MG63 (cell line): ENCODE measurements at regions not wholly inside any gene's neighbourhood (a gene's known extent, or its start where the extent isn't known, plus 50 kb on each side); places are given as distances from the start of the nearest gene placed in this dataset.
"Not testable (repeated sequence)": the region's sequence is repeated elsewhere in the genome, so short reads cannot be mapped to it uniquely, and the experiment has no call there.

Source experiments
- DNase-seq: peaks from one replicate; pipeline ENCODE4 v3.0.0-alpha.2; 2020
- H3K27me3 ChIP-seq: fragments of 250-450 bp; sonication (Bioruptor Pico); 2 replicates; pipeline ENCODE4 v1.5.1; 2020; ENCODE audit warnings: mild to moderate bottlenecking, moderate library complexity
- H3K36me3 ChIP-seq: fragments of 250-450 bp; sonication (Bioruptor Pico); 2 replicates; pipeline ENCODE4 v1.5.1; 2020; ENCODE audit warnings: mild to moderate bottlenecking, moderate library complexity
- H3K4me3 ChIP-seq: fragments of 250-450 bp; sonication (Bioruptor Pico); 2 replicates; pipeline ENCODE4 v1.5.1; 2020; ENCODE audit warnings: mild to moderate bottlenecking, moderate library complexity
- H3K9me3 ChIP-seq: fragments of 250-450 bp; sonication (Bioruptor Pico); 2 replicates; pipeline ENCODE4 v1.5.1; 2020; ENCODE audit warnings: mild to moderate bottlenecking, moderate library complexity

DNA sequence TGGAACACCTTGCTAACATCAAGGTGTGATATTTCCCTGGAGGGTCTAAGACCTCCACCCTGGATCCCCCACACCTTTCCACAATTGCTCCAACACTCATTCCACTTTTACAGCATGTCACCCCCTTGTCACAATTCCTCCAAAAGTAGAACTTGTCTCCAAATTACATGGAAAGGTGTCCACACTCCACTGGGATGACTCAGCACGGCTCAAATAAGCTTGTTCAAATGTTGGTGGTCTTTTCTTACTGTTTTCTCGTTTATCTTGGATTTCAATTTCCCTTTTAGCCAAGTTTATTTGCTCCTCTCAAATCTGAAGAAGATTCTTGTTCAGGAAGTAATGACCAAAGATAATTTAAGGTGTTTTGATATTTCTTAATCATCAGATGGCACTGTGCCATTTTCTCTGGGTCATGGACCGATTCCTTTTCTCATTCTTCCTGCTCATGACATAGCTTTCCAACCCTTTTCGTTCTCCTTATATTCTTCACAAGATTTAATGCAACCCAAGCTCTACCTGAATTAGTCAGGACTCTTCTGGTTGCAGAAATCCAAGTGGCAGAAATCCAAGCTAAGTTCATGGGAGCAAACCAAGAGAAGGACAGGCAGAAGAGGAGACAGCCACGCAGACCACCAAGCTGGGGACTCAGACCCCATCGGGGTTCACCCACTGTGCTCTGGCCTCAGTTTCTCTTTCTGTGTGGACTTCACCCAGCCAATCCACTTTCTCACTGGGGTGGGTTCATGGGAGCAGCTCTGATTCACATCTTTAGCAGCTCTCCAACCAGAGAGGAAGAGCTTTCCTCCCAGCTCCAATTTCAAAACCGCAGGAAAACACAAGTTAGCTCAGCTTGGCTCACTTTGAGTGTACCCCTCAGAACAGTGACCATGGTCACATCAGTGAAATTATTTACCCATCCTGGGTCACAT is 110.5 kb upstream of the CDYL start:
- Histone ChIP-seq H3K4me3 (no peak overlapping the region), H3K27me3 (no peaks in the 10 kb centered on the region), H3K36me3 (no peaks in the 10 kb centered on the region), H3K9me3 (no peaks in the 10 kb centered on the region)
- no peak for DNase-seq

DNA sequence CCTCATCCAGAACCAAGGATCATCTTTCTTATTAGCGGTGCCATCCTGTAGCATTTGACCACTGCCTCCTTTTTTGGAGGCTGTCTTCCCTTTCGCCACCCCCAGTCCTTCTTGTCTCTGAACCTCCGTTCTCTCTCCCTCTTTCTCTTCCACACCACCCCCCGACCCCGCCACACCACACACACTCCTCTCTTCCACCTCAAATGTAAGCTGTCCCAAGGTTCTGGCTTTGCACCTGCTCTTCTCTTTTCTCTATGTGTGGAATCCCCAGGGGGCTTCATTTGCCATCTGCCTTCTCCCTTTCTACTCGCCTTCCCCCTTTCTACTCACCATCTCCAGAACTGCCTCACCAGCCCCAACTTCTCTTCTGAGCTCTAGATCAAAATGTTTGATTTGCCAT is 111.3 kb upstream of the CDYL start:
- Histone ChIP-seq H3K9me3 (no peaks in the 10 kb centered on the region), H3K4me3 (no peak overlapping the region), H3K36me3 (no peaks in the 10 kb centered on the region), H3K27me3 (no peaks in the 10 kb centered on the region)
- no peak for DNase-seq

DNA sequence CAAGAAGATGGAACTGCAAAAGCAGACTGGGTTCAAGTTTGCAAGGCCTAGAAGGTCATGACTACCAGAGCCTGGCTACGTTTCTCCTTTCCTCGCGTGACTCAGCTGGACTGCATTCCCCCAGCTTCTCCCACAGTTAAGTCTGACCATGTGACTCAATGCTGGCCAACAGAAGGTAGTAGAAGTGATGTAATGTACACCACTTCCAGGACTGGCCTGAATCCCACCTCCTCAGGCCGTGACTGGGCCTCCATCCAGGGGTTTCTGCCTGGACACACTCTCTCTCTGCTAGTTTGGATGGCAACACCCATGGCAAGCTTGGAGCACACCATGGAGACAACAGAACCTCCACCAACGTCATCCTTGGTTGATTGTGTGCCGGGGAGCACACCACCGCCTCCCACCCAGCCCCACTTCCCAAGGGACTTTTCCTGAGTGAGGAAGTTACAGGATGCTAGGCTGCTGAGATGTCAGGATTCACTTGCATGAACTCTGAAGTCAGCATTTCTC is 112.0 kb upstream of the CDYL start:
- peak; percentile 94 for DNase-seq
- Histone ChIP-seq H3K9me3 (no peaks in the 10 kb centered on the region), H3K4me3 (no peak overlapping the region), H3K27me3 (no peaks in the 10 kb centered on the region), H3K36me3 (no peaks in the 10 kb centered on the region)

DNA sequence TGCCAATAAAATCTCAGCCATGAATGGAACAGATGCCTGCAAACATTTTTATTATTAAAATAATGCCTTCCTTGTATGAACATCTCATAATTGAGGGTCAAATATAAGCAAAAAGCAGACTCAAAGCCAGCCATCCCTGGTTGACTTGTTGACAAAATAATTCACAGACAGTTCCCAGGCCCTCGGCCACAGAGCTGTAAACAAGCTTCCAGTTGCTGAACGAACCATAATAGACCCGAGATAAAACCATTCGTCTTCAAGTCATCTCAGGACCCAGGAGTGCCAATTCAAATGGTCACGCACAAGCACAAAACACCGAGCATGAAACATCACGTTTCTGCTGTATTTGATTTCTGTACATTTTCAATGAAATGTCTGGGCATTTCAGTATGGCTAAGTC is 113.3 kb upstream of the CDYL start:
- no peak for DNase-seq
- no peaks in the 10 kb centered on the region for H3K9me3 ChIP-seq
- no peak overlapping the region for H3K4me3 ChIP-seq
- no peaks in the 10 kb centered on the region for H3K36me3 ChIP-seq
- no peaks in the 10 kb centered on the region for H3K27me3 ChIP-seq

DNA sequence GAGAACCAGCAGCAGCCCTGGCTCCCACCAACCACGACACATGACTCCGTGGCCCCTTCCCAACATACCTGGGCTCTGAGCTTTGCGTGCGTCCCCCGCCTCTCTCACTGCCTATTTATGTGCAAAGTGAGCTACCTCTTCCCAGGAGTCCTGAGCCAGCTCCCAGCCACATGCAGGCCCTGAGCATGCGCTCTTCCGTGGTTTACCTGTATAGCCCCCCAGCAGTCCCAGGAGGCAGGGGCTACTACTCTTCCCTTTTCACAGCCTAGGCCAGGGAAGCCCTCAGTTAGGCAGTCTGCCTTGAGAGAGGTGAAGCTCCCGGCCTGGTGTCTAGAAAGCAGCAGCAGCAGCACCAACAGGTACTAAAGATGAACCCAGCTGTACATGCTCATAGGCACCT is 114.8 kb upstream of the CDYL start:
- Histone ChIP-seq H3K27me3 (no peaks in the 10 kb centered on the region), H3K9me3 (no peaks in the 10 kb centered on the region), H3K36me3 (no peaks in the 10 kb centered on the region), H3K4me3 (no peak overlapping the region)
- no peak for DNase-seq

DNA sequence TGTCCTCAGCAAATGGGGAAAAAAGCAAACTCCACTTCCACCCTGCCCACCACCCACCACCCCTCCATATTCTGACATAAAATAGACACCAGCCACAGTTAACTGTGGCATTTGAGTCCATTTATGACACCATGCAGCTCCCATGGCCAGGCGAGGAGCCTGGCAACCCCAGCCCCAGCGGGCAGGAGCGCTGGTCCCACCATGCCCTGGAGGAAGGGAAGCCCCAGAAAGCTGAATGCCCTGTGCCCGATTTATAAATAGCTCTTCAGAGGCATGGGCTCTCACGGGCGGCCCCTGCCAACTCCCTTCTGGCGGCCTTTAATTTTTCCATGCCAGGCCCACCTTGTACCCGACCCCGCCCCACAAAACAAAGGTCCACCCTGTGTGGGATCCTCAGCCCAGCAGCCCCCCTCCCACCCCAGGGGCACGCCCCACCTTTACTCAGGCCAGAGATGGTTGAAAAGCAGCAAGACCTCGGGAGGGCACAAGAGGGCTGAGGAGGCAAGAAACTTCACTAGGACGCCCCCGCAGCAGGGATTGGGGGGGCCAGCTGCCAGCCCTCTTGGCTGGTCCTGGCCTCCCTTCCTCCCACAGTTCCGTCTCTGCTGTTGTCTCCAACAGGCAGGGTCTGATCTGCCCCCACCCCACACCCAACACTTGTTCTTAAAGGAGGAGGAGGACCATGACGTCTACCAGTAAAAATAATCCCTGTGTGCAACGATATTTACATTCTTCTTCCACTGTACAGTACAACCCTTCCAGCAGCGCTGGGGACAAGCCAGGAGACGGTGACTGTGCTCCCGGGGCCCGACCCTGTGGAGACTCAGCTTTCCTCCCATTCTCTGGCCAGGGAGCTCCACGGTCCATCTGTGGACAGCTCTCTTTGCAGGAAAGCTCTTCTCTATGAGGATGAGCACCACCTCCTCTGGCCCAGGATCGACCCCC is 115.6 kb upstream of the CDYL start:
- H3K4me3 ChIP-seq = peak overlapping the region; percentile 24
- no peaks in the 10 kb centered on the region for H3K27me3 ChIP-seq

DNA sequence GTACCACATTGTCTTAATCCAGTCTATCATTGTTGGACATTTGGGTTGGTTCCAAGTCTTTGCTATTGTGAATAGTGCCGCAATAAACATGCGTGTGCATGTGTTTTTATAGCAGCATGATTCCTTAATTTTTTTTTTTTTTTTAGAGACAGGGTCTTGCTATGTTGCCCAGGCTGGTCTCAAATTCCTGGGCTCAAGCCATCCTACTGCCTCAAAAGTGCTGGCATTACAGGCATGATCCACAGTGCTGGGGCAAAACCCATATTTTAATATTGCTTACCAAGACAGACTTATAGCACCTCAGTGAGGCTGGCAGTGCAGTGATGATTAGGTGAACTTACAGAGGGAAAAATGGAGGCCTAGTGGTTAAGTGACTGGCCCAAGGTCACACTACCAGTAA is 116.5 kb upstream of the CDYL start:
- H3K27me3 ChIP-seq, H3K36me3 ChIP-seq, H3K4me3 ChIP-seq, DNase-seq, H3K9me3 ChIP-seq: not testable (repeated sequence)

More for the DNA sequence above, 115.6 kb upstream of the CDYL start:
- no peaks in the 10 kb centered on the region for H3K9me3 ChIP-seq
- peak; percentile 88 for DNase-seq
- H3K36me3 ChIP-seq = no peaks in the 10 kb centered on the region

DNA sequence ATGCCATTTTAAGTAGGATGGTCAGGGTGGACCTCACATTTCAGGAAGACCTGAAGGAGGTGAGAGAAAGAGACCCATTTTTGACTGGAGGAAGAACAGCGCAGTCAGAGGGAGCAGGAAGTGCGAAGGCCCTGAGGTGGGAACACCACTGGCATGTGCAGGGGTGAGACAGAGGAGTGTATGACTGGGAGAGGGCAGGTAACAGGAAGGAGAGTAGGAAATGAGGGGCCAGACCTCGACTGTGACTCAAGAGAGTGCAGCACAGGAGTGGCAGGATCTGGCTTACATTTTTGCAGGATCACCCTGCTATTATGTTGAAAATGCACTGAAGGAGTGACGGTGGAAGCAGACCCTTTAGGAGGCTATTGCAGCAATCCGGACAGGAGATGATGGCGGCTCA is 117.7 kb upstream of the CDYL start:
- Histone ChIP-seq H3K36me3 (no peaks in the 10 kb centered on the region), H3K4me3 (no peak overlapping the region), H3K9me3 (no peaks in the 10 kb centered on the region), H3K27me3 (no peaks in the 10 kb centered on the region)
- DNase-seq = no peak

DNA sequence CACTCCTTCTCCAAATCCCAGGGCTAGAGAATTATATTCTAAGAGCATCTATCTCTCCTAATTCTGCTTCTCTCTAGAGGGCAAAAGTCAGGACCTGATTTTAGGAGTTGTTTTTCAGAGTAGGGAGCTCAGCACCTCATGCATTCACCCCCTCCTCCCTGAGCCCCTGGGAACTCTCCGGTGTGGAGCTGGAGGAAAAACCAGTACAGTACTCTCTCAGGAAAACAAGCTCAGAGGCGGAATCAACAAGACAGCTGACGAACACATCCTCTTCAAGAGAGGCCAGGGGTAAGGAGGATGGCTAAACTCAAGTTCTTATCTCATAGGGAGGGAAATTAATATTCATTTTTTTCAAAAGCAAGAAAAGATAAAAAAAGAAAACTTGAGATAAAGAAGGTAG is 120.1 kb upstream of the CDYL start:
- no peak for DNase-seq
- Histone ChIP-seq H3K4me3 (no peak overlapping the region), H3K36me3 (no peaks in the 10 kb centered on the region), H3K27me3 (no peaks in the 10 kb centered on the region), H3K9me3 (peaks cover 7% of the 10 kb centered on the region)

DNA sequence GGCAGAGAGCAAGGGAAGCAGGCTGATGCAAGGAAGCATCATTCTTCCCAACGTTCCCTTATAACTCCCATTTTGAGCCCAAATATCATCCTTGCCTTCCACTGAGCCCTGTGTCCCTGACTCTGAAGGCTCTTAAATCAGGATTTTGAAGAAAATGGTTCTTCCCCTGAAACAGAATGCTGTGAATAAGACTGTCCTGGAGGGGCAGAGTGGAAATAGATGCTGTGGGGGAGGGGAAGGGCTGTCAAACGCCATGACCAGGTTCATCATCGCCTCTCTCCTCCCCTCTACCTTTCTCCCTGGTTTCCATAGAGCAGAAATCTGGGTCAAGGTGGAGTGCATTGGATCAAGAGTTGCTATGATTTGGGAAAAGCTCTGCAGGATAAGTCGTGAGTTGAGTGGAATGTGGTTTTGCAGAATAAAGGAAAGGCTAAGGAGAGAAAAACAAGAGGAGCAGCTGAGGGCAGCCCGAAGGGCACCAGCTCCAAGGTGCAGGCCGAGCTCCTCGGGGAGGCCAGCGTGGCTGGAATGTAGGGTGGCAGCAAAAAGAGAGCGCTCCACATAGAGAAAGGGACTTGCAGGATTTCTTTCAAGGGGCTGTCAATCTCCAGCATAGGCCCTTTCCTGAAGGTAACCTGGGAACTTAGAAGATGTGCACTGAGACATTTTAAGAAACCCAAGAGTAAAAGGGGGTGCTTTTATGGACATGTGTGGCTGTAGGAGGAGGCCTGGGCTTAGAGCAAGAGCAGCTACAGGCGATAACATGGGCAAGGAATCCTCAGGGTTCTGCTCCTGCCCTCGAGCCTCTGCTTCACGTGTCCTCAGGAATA is 120.8 kb upstream of the CDYL start:
- Histone ChIP-seq H3K27me3 (no peaks in the 10 kb centered on the region), H3K9me3 (peaks cover 7% of the 10 kb centered on the region), H3K36me3 (no peaks in the 10 kb centered on the region), H3K4me3 (no peak overlapping the region)
- DNase-seq = no peak

DNA sequence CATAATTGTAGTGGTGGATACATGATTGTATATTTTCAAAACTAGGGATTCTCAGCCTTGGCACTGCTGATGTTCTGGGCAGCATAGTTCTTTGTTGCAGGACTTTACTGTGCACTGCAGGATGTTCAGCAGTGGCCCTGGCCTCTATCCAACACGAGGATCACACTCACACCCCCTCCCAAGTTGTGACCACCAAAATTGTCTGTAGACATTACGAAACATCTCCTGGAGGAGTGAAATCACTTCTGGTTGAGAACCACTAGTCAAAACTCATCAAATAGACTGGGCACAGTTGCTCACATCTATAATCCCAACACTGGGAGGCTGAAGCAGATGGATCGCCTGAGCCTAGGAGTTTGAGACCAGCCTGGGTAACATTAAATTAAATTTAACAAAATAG is 123.1 kb upstream of the CDYL start:
- no peaks in the 10 kb centered on the region for H3K27me3 ChIP-seq
- no peaks in the 10 kb centered on the region for H3K36me3 ChIP-seq

DNA sequence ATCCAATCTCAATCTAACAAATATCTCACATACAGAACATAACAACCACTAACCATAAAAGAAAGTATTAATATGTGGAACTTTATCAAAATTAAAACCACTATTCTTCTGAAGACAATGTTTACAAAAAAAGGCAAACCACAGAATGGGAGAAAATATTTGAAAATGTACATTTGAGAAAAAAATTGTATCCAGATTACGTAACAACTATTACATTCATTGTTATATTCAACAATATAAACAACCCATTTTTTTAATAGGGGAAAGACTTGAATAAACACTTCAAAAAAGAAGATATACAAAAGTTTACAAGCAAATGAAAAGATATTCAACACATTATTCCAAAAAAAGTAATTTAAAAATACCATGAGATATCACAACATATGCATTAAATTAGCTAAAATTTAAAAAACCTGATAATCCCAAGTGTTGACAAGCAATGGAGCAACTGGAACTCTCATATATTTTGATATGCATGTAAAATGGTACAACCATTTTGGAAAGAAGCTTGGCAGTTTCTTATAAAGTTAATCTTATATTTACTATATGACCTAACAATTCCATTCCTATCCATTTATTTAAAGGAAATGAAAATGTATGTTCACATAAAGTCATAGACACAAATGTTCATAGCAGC is 124.3 kb upstream of the CDYL start:
- H3K9me3 ChIP-seq = peaks cover 7% of the 10 kb centered on the region
- no peak for DNase-seq
- H3K27me3 ChIP-seq = no peaks in the 10 kb centered on the region
- no peak overlapping the region for H3K4me3 ChIP-seq
- no peaks in the 10 kb centered on the region for H3K36me3 ChIP-seq

More for the DNA sequence above, 123.1 kb upstream of the CDYL start:
- Histone ChIP-seq H3K4me3 (no peak overlapping the region), H3K9me3 (peaks cover 7% of the 10 kb centered on the region)
- no peak for DNase-seq

DNA sequence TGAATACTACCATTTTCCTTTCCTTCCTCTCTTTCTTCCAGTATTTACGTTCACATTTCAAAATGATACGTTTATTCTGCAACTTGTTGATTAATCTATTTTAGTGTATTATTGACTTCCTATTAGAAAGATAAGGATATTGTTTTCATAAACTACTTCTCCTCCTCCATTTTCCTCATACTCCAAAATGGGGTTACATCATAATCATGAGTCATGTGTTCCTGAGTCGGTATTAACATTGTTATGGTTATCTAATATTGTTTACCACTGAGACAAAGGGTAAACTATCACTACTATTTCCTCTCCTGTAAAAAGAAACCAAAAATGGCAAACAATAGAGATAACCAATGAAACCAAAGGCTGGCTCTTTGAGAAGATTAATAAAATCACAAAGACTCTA is 126.5 kb upstream of the CDYL start:
- no peak for DNase-seq
- peaks cover 7% of the 10 kb centered on the region for H3K9me3 ChIP-seq
- H3K36me3 ChIP-seq = no peaks in the 10 kb centered on the region
- no peak overlapping the region for H3K4me3 ChIP-seq
- H3K27me3 ChIP-seq = no peaks in the 10 kb centered on the region

DNA sequence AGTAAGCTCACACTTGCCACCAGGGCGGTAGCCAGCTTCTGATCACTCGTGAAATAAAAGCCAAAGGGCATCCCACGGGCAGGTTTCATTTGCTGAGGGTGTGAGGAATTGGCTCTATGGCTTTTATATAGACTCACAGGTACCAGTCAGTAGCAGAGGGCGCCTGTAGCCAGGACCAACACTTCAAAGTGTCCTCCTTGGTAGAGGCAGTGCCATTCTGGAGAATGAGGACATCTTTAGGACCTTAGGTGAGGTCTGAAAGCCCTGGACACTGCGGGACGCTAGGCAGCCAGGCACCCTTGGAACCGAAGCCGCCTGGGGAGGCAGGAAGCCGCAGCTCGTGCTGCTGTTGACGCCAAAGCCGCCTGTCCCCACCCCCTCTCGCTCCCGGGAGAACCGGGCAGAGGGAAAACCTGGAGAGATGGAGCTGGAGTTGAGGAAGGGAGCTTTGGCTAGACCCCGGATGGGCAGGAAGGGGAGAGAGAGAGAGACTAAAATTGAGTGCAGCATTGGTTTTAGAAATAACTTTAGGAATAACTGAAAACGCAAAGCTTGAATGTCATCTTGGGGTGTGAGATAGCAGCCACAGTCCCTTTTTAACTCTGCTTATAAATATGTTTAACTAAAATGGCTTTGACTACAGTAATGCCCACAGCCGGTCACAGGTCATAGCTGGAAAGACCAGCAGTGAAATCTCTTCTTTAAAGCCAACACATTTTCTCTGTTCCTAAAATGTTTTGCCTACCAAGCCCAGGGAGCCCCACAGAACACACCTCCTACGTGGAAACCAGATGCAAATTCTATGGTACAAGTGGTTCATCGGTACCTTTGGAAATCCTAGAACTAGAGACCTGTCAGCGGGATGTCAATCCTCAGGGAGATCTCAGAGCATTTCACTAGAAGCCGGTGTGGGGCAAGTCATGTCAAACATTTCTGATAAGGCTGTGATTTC is 128.5 kb upstream of the CDYL start:
- no peaks in the 10 kb centered on the region for H3K36me3 ChIP-seq
- peaks cover 7% of the 10 kb centered on the region for H3K9me3 ChIP-seq
- H3K27me3 ChIP-seq = no peaks in the 10 kb centered on the region
- peak; percentile 73 for DNase-seq
- peak overlapping the region; percentile 25 for H3K4me3 ChIP-seq

DNA sequence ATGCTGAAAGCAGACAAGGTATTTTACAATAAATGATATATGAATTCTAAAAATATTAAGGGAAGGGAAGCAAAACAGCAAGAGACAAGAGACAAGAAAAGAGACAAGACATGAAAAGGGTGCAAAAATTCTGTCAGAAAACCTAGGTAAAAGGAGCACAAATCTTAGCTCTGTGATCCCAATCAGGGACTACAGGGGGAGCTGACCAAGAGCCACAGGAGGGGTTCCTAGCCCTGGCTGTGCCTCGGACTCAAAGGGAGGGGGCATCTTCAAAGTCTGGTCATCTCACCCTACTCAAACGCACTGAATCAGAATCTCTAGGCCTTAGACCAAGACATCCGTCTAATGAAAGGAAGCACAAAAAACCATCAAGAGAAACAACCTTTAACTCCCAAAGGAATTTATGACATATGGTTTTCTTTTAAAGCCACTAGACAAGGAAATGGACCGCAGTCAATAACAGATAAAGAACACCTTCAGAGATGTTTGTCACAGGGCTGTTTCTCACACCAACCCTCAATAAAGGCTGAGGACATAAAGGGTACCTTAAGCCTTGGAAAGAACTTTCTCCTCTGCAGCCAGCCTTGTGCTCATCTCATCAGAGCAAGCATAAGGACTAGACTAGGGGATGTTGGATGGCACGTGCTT is 130.4 kb upstream of the CDYL start:
- Histone ChIP-seq H3K9me3 (no peaks in the 10 kb centered on the region), H3K36me3 (no peaks in the 10 kb centered on the region), H3K27me3 (no peaks in the 10 kb centered on the region), H3K4me3 (no peak overlapping the region)
- DNase-seq = no peak
